Breast epithelium (tissue), 4 donors: ENCODE measurements at regions not wholly inside any gene's neighbourhood (a gene's known extent, or its start where the extent isn't known, plus 50 kb on each side); places are given as distances from the start of the nearest gene placed in this dataset.
A peak's percentile ranks its signal among the peaks of the same experiment; 100 is the strongest.

ENCODE experiments used
- DNase-seq, 2 donors: peaks; one replicate each; pipeline ENCODE4 v3.0.0-alpha.2; 2019; ENCODE audit warnings: low spot score in 2 of 2
- H3K27ac ChIP-seq, 2 donors: fragments of 200-600 bp; sonication (generic) in 1 of 2; one replicate each; pipeline ENCODE4 v1.5.1; 2016 to 2019; ENCODE audit warnings: mild to moderate bottlenecking in 1 of 2
- H3K27me3 ChIP-seq, 2 donors: fragments of 200-600 bp; sonication (generic) in 1 of 2; one replicate each; pipeline versions ENCODE4 v1.5.1 to v1.6.0; 2017 to 2019; ENCODE audit warnings: control low read depth in 1 of 2, mild to moderate bottlenecking in 1 of 2
- H3K36me3 ChIP-seq: fragments of 200-600 bp; one replicate; pipeline ENCODE4 v1.5.1; 2019
- H3K4me1 ChIP-seq, 2 donors: fragments of 200-600 bp; sonication (generic); one replicate each; pipeline ENCODE4 v1.5.1; 2016 to 2019; ENCODE audit warnings: control low read depth in 1 of 2
- H3K4me3 ChIP-seq, 3 donors: fragments of 200-600 bp; sonication (generic); 1 replicate in 2 of 3; 2 replicates in 1 of 3; pipeline ENCODE4 v1.5.1; 2016 to 2019; ENCODE audit warnings: mild to moderate bottlenecking in 3 of 3, moderate library complexity in 2 of 3
- H3K9me3 ChIP-seq, 2 donors: fragments of 200-600 bp; sonication (generic) in 1 of 2; one replicate each; pipeline ENCODE4 v1.5.1; 2016 to 2019; ENCODE audit warnings: control low read depth in 1 of 2
- CTCF ChIP-seq, 3 donors: fragments of 450-650 bp; IDR thresholded peaks; one replicate each; pipeline ENCODE4 v1.5.1; 2016 to 2017; ENCODE audit warnings: antibody characterized with exemption in 3 of 3, mild to moderate bottlenecking in 3 of 3, moderate library complexity in 3 of 3
- POLR2A ChIP-seq: fragments of 450-650 bp; IDR thresholded peaks from one replicate; pipeline ENCODE4 v1.6.1; 2016; ENCODE audit warnings: antibody characterized with exemption, mild to moderate bottlenecking, moderate library complexity
- POLR2AphosphoS5 ChIP-seq, 3 donors: sonication (generic); formaldehyde crosslinking; IDR thresholded peaks; one replicate each; pipeline ENCODE4 v1.6.1; 2017; ENCODE audit warnings: antibody characterized with exemption in 3 of 3
- intact Hi-C: fragments of 100-400 bp; cut with DNase I; formaldehyde crosslinking; loops from one replicate; pipeline ENCODE4 v1.15.1; 2023; ENCODE audit warnings: low total_unique reads

DNA sequence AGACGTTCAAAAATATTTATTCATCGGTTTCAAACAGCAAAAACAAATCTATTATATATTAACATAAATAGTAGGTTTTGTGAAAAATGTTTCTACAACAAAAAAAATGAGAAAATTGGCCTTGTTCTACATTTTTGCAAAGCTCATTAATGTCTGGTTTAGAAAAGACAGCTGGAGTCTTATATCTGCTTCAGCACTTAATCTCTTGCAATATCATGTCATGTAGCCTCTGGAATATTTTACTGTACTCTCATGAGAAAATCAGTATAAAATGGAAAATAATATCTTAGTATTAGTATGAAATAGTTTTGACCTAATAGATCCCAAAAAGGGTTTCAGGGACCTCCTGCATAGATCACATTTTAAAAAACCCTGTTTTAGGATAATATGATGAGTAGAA, 326.6 kb downstream of the ARL4A start:
- Histone ChIP-seq H3K4me1 (no peaks in the 10 kb centered on the region), H3K27me3 (no peaks in the 10 kb centered on the region), H3K4me3 (no peak overlapping the region), H3K36me3 (no peaks in the 10 kb centered on the region), H3K9me3 (no peaks in the 10 kb centered on the region), H3K27ac (no peak overlapping the region)
- TF ChIP-seq POLR2AphosphoS5 (IDR thresholded peaks at IDR 0.05) = no peak
- TF ChIP-seq CTCF (IDR thresholded peaks at IDR 0.05) = no peak
- TF ChIP-seq POLR2A = no peak
- DNase-seq = no peak
- intact Hi-C loops = no loop called here

DNA sequence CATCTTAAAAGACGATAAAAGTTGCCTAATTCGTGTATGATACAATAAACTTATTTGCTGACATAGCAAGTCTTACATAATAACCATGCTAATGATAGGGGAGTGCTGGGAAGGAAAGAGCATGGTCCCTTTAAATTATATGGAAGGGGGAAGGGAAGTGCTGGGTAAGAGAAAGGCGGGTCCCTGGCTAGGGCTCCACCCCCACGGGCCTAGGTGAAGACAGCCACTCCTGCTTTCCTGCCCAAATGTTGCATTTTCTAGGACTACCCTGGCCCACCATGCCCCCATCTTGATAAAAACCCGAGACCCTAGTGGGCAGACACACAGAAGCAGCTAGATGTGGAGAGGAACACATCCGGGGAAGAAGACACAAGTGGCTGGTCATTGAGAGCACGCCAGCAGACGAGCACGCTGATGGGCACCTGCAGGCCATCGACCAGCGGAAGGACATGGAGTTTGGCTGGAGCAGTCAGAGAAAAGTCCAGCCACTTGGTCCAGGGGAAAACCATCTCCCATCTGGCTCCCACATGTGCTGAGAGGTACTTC, 328.7 kb downstream of the ARL4A start:
- no peaks in the 10 kb centered on the region for H3K9me3 ChIP-seq
- no peak for DNase-seq
- TF ChIP-seq POLR2AphosphoS5 (IDR thresholded peaks at IDR 0.05) (no peak), POLR2A (no peak), CTCF (IDR thresholded peaks at IDR 0.05) (no peak)
- no peaks in the 10 kb centered on the region for H3K36me3 ChIP-seq
- no peaks in the 10 kb centered on the region for H3K4me1 ChIP-seq
- H3K4me3 ChIP-seq = no peak overlapping the region
- H3K27me3 ChIP-seq = no peaks in the 10 kb centered on the region
- H3K27ac ChIP-seq = no peak overlapping the region
- intact Hi-C loops = no loop called here

DNA sequence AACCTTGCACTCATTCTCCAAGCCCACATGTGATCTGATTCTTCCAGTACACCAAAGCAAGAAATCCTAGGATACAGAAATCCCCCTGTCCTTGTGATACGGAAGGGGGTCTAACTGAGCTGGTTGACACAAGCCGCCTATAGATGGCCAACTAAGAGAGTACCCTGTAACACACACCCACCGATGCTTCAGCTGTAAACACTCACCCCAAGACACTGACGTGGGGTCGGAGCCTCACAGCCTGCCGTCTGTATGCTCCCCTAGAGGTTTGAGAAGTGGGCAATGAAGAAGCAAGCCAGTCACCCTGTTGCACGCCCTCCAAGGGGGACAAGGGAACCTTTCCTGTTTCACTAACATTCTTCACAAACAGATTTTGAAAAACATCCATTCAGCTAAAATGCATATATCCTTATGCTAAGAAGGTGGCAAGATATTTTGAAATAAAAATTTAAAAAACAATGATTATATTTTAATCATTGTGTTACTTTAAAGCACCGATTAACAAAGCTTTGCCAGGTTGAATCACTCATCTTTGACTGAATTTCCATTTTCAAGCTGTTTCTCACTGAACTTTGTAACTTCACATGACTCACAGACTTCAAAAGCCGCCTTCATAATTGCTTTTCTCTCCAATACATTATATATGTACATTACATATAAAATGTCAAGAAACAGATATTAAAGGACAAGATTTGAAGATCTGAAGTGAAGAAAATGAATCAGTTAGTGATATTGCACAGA, 329.3 kb downstream of the ARL4A start:
- H3K27me3 ChIP-seq = no peaks in the 10 kb centered on the region
- intact Hi-C loops = no loop called here
- TF ChIP-seq POLR2A (no peak), POLR2AphosphoS5 (IDR thresholded peaks at IDR 0.05) (no peak), CTCF (IDR thresholded peaks at IDR 0.05) (no peak)
- H3K4me3 ChIP-seq = no peak overlapping the region
- no peaks in the 10 kb centered on the region for H3K4me1 ChIP-seq
- DNase-seq = no peak
- H3K36me3 ChIP-seq = no peaks in the 10 kb centered on the region
- H3K27ac ChIP-seq = peak overlapping the region; percentile 45 to 59
- no peaks in the 10 kb centered on the region for H3K9me3 ChIP-seq

DNA sequence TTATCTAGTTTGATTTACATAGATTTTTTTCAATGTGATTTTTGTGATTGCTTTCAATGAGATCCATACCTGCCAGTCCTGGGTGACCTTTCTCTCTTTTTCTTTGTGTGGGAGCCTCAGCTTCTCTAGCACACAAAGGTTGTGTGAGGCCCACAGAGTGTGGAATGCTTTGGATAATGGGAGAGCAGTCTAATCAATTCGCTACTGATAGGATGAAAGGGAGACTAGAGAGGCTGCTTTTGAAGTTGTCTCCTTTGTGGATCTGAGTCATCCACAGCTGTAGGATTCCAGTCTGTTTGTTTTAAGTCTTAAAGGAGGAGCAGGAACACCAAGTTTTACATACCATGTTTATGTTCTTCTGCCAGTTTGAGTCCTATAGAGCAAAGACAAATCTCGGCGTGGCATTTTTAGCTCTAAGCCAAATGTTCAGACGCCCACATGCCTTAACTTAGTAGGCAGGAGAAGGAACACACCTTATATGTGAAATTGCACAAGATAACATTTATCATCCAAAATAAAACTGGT, 330.0 kb downstream of the ARL4A start:
- no peaks in the 10 kb centered on the region for H3K27me3 ChIP-seq
- no peak overlapping the region for H3K4me3 ChIP-seq
- intact Hi-C loops = no loop called here
- H3K4me1 ChIP-seq = no peaks in the 10 kb centered on the region
- H3K36me3 ChIP-seq = no peaks in the 10 kb centered on the region
- no peaks in the 10 kb centered on the region for H3K9me3 ChIP-seq
- no peak for TF ChIP-seq POLR2A
- TF ChIP-seq POLR2AphosphoS5 (IDR thresholded peaks at IDR 0.05) = no peak
- no peak for TF ChIP-seq CTCF (IDR thresholded peaks at IDR 0.05)
- peak overlapping the region; percentile 45 to 59 for H3K27ac ChIP-seq
- DNase-seq = no peak

DNA sequence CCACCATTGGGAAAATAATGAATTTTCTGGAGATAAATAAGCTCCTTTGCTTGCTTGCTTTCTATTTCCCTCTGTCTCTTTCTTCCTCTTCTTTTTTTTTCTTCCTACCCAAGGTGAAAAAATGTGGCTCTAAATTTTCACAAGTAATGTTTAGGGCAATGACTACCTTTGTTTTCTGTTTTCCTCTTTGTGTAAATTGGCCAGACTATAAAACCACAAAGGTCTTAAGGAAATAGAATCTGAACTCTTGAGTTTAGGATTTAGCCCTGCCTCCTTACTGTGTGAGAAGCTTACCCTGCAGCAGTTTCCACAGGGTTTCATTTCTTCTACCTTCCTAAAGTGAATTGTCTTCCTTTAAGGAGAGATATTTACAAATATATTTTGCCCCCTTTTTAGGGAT, 330.4 kb downstream of the ARL4A start:
- no peak for DNase-seq
- H3K4me1 ChIP-seq = no peaks in the 10 kb centered on the region
- no peaks in the 10 kb centered on the region for H3K9me3 ChIP-seq
- no peak overlapping the region for H3K4me3 ChIP-seq
- no peaks in the 10 kb centered on the region for H3K36me3 ChIP-seq
- peak overlapping the region; percentile 45 to 59 for H3K27ac ChIP-seq
- no peaks in the 10 kb centered on the region for H3K27me3 ChIP-seq
- intact Hi-C loops = no loop called here
- TF ChIP-seq POLR2AphosphoS5 (IDR thresholded peaks at IDR 0.05) (no peak), POLR2A (no peak), CTCF (IDR thresholded peaks at IDR 0.05) (no peak)
